GF-D8 (cell line): ENCODE measurements at regions not wholly inside any gene's neighbourhood (a gene's known extent, or its start where the extent isn't known, plus 50 kb on each side); places are given as distances from the start of the nearest gene placed in this dataset.

Experiments used
- DNase-seq: peaks from one replicate; lab custom pipeline; 2025; lab: John Stamatoyannopoulos, UW

- no peak for DNase-seq
Measured at GRCh38 chr21:20647607-20648006, 350.6 kb upstream of the NCAM2 start.

GRCh38 chr21:20649231-20649630 is 349.0 kb upstream of the NCAM2 start:
- no peak for DNase-seq

GRCh38 chr21:20652846-20653245 is 345.4 kb upstream of the NCAM2 start:
- DNase-seq = no peak

- no peak for DNase-seq
Measured at GRCh38 chr21:20661246-20661645, 337.0 kb upstream of the NCAM2 start.

GRCh38 chr21:20661745-20662422 is 336.3 kb upstream of the NCAM2 start:
- no peak for DNase-seq

- no peak for DNase-seq
Measured at GRCh38 chr21:20662514-20662913, 335.7 kb upstream of the NCAM2 start.

- DNase-seq = no peak
Measured at GRCh38 chr21:20667931-20668330, 330.3 kb upstream of the NCAM2 start.

GRCh38 chr21:20685475-20685874 is 312.7 kb upstream of the NCAM2 start:
- no peak for DNase-seq

GRCh38 chr21:20698585-20698984 is 299.6 kb upstream of the NCAM2 start:
- DNase-seq = no peak

GRCh38 chr21:20701235-20701634 is 297.0 kb upstream of the NCAM2 start:
- no peak for DNase-seq

GRCh38 chr21:20703112-20703767 is 295.0 kb upstream of the NCAM2 start:
- no peak for DNase-seq

GRCh38 chr21:20720623-20721022 is 277.6 kb upstream of the NCAM2 start:
- no peak for DNase-seq

- DNase-seq = no peak
Measured at GRCh38 chr21:20721151-20721550, 277.1 kb upstream of the NCAM2 start.

GRCh38 chr21:20728691-20729090 is 269.5 kb upstream of the NCAM2 start:
- no peak for DNase-seq

- no peak for DNase-seq
Measured at GRCh38 chr21:20729376-20729775, 268.8 kb upstream of the NCAM2 start.

GRCh38 chr21:20730441-20730840 is 267.8 kb upstream of the NCAM2 start:
- no peak for DNase-seq

GRCh38 chr21:20735257-20735656 is 263.0 kb upstream of the NCAM2 start:
- no peak for DNase-seq

- no peak for DNase-seq
Measured at GRCh38 chr21:20737227-20737913, 260.8 kb upstream of the NCAM2 start.

- DNase-seq = no peak
Measured at GRCh38 chr21:20739421-20739820, 258.8 kb upstream of the NCAM2 start.

- no peak for DNase-seq
Measured at GRCh38 chr21:20741445-20741844, 256.8 kb upstream of the NCAM2 start.

- DNase-seq = no peak
Measured at GRCh38 chr21:20760221-20760620, 238.0 kb upstream of the NCAM2 start.

GRCh38 chr21:20774737-20775136 is 223.5 kb upstream of the NCAM2 start:
- DNase-seq = no peak

- DNase-seq = no peak
Measured at GRCh38 chr21:20779321-20779720, 218.9 kb upstream of the NCAM2 start.
